HepG2 (cell line): ENCODE measurements at regions not wholly inside any gene's neighbourhood (a gene's known extent, or its start where the extent isn't known, plus 50 kb on each side); places are given as distances from the start of the nearest gene placed in this dataset.

Experiments
- ARNTL ChIP-seq: sonication (generic); formaldehyde crosslinking; IDR thresholded peaks from 2 replicates; pipeline ENCODE4 v1.4.0; 2020; ENCODE audit warnings: mild to moderate bottlenecking, missing genetic modification reagents
- CREB3 ChIP-seq: sonication (generic); formaldehyde crosslinking; IDR thresholded peaks from 2 replicates; pipeline ENCODE4 v1.5.0; 2020; ENCODE audit warnings: missing genetic modification reagents
- ETV5 ChIP-seq: IDR thresholded peaks from 2 replicates; pipeline ENCODE4 v1.6.1; 2018; ENCODE audit warnings: missing biosample characterization, missing genetic modification reagents, inconsistent platforms, borderline replicate concordance
- HIVEP1 ChIP-seq: sonication (generic); formaldehyde crosslinking; IDR thresholded peaks from 2 replicates; pipeline ENCODE4 v1.4.0; 2020; ENCODE audit warnings: mild to moderate bottlenecking, missing genetic modification reagents
- HMGXB3 ChIP-seq: sonication (generic); formaldehyde crosslinking; IDR thresholded peaks from 2 replicates; pipeline ENCODE4 v1.4.0; 2020; ENCODE audit warnings: missing genetic modification reagents, borderline replicate concordance
- HNRNPH1 ChIP-seq: fragments of 200-400 bp; formaldehyde crosslinking; optimal IDR thresholded peaks from 2 replicates; pipeline ENCODE3; 2017; ENCODE audit warnings: mild to moderate bottlenecking, low read depth, low read length
- KAT7 ChIP-seq: IDR thresholded peaks from 2 replicates; pipeline ENCODE4 v1.6.1; 2018; ENCODE audit warnings: borderline replicate concordance, missing compliant biosample characterization
- POGZ ChIP-seq: sonication (generic); formaldehyde crosslinking; IDR thresholded peaks from 2 replicates; pipeline ENCODE4 v1.4.0; 2020; ENCODE audit warnings: mild to moderate bottlenecking, missing genetic modification reagents
- RARA ChIP-seq: IDR thresholded peaks from 2 replicates; pipeline ENCODE4 v1.6.1; 2016; ENCODE audit warnings: missing genetic modification reagents, missing compliant biosample characterization
- RXRA ChIP-seq: sonication (generic); formaldehyde crosslinking; IDR thresholded peaks from 2 replicates; pipeline ENCODE4 v1.5.1; 2020; ENCODE audit warnings: missing genetic modification reagents
- TAF15 ChIP-seq: fragments of 200-400 bp; formaldehyde crosslinking; IDR thresholded peaks from one replicate; pipeline ENCODE4 v1.6.1; 2018; ENCODE audit warnings: mild to moderate bottlenecking, low read depth, low read length; ENCODE audit not compliant: poor library complexity, severe bottlenecking
- TBL1XR1 ChIP-seq: fragments of 150-350 bp; IDR thresholded peaks from 2 replicates; pipeline ENCODE4 v1.6.1; 2014; ENCODE audit warnings: borderline replicate concordance, low read length; ENCODE audit not compliant: partially characterized antibody
- TFAP4 ChIP-seq: sonication (generic); IDR thresholded peaks from 2 replicates; pipeline ENCODE4 v1.6.1; 2016; ENCODE audit warnings: low read depth, borderline replicate concordance
- TFDP2 ChIP-seq: sonication (generic); formaldehyde crosslinking; IDR thresholded peaks from 2 replicates; pipeline ENCODE4 v1.4.0; 2020; ENCODE audit warnings: missing genetic modification reagents
- ZFAT ChIP-seq: sonication (generic); formaldehyde crosslinking; conservative IDR thresholded peaks from 2 replicates; pipeline ENCODE4 v1.8.1; 2023; ENCODE audit warnings: missing genetic modification reagents, inconsistent platforms
- ZFP41 ChIP-seq: sonication (generic); formaldehyde crosslinking; IDR thresholded peaks from 2 replicates; pipeline ENCODE4 v1.4.0; 2020; ENCODE audit warnings: mild to moderate bottlenecking, missing genetic modification reagents, borderline replicate concordance
- ZGPAT ChIP-seq: IDR thresholded peaks from 2 replicates; pipeline ENCODE4 v1.6.1; 2016; ENCODE audit warnings: mild to moderate bottlenecking
- ZNF12 ChIP-seq: sonication (generic); formaldehyde crosslinking; IDR thresholded peaks from 2 replicates; pipeline ENCODE4 v1.5.0; 2020; ENCODE audit warnings: missing genetic modification reagents
- ZNF543 ChIP-seq: sonication (generic); formaldehyde crosslinking; IDR thresholded peaks from 2 replicates; pipeline ENCODE4 v1.4.0; 2020; ENCODE audit warnings: mild to moderate bottlenecking, missing genetic modification reagents
- ZNF740 ChIP-seq: sonication (generic); formaldehyde crosslinking; IDR thresholded peaks from 2 replicates; pipeline ENCODE4 v1.4.0; 2020; ENCODE audit warnings: missing genetic modification reagents
- ZNF766 ChIP-seq: sonication (generic); formaldehyde crosslinking; IDR thresholded peaks from 2 replicates; pipeline ENCODE4 v1.5.0; 2020; ENCODE audit warnings: missing genetic modification reagents, borderline replicate concordance
- ZNF883 ChIP-seq: sonication (generic); formaldehyde crosslinking; IDR thresholded peaks from 2 replicates; pipeline ENCODE4 v1.5.1; 2020; ENCODE audit warnings: mild to moderate bottlenecking, missing genetic modification reagents; ENCODE audit errors: not compliant biosample characterization

- TF ChIP-seq ZNF543 (CRISPR knock-in tag) (no peak), ZFP41 (CRISPR knock-in tag) (no peak), ZNF740 (CRISPR knock-in tag) (no peak), HMGXB3 (CRISPR knock-in tag) (no peak), TFAP4 (peak; percentile 68; the same call in 1 of the 2 replicates), ETV5 (CRISPR knock-in tag) (peak; percentile 30; the same call in 1 of the 2 replicates), ZNF883 (CRISPR knock-in tag) (no peak), RXRA (CRISPR knock-in tag) (0 out of 2 replicates have a peak, but pooled peaks have one; percentile 20), KAT7 (CRISPR knock-in tag) (no peak), CREB3 (CRISPR knock-in tag) (no peak), ARNTL (CRISPR knock-in tag) (no peak), RARA (CRISPR knock-in tag) (no peak), TFDP2 (peak; percentile 22; the same call in 1 of the 2 replicates), HIVEP1 (CRISPR knock-in tag) (0 out of 2 replicates have a peak, but pooled peaks have one; percentile 20), HNRNPH1 (no peak), POGZ (CRISPR knock-in tag) (no peak), ZNF766 (CRISPR knock-in tag) (no peak), TBL1XR1 (no peak), TAF15 (no peak), ZGPAT (CRISPR knock-in tag) (no peak), ZNF12 (CRISPR knock-in tag) (no peak), ZFAT (CRISPR knock-in tag) (no peak)
Measured at GRCh38 chr2:241965931-241966412, 96.4 kb downstream of the RTP5 start (continued).
